Gastrocnemius medialis (tissue), 4 donors: ENCODE measurements at regions not wholly inside any gene's neighbourhood (a gene's known extent, or its start where the extent isn't known, plus 50 kb on each side); places are given as distances from the start of the nearest gene placed in this dataset.

Experiments
- CTCF ChIP-seq, 5 experiments: fragments of 450-650 bp in 3 of 5; fragments of 200-600 bp in 2 of 5; sonication (generic) in 2 of 5; IDR thresholded peaks in 4 of 5; conservative IDR thresholded peaks in 1 of 5; 1 replicate in 4 of 5; 2 replicates in 1 of 5; pipeline ENCODE4 v1.5.1; 2016 to 2019; ENCODE audit warnings: antibody characterized with exemption in 5 of 5, mild to moderate bottlenecking in 3 of 5, moderate library complexity in 3 of 5
- POLR2A ChIP-seq, 2 donors: fragments of 450-650 bp; IDR thresholded peaks; one replicate each; pipeline ENCODE4 v1.6.1; 2017; ENCODE audit warnings: antibody characterized with exemption in 2 of 2, mild to moderate bottlenecking in 2 of 2, moderate library complexity in 2 of 2

- TF ChIP-seq CTCF (IDR thresholded peaks at IDR 0.05 in 4 of 5, conservative IDR thresholded peaks at IDR 0.05 in 1 of 5) (no peak), POLR2A (IDR thresholded peaks at IDR 0.05) (no peak)
Observed at GRCh38 chrX:828411-828959, 197.9 kb downstream of the SHOX start.
